HG02623 (cell line): ENCODE measurements at regions not wholly inside any gene's neighbourhood (a gene's known extent, or its start where the extent isn't known, plus 50 kb on each side); places are given as distances from the start of the nearest gene placed in this dataset.
"Not testable (repeated sequence)": the region's sequence is repeated elsewhere in the genome, so short reads cannot be mapped to it uniquely, and the experiment has no call there.

Experiments used
- ATAC-seq: cut with Tn5 transposase; IDR thresholded peaks from one replicate; pipeline ENCODE4 v1.9.1; 2021; ENCODE audit warnings: moderate library complexity; ENCODE audit not compliant: unreplicated experiment

GRCh38 chrX:55813150-55813549, 95.6 kb downstream of the RRAGB start:
- no peak for ATAC-seq

GRCh38 chrX:55815546-55815945, 98.0 kb downstream of the RRAGB start:
- ATAC-seq: no peak

- no peak for ATAC-seq
Measured at GRCh38 chrX:55816023-55816422, 98.5 kb downstream of the RRAGB start.

GRCh38 chrX:55818673-55819375, 101.3 kb downstream of the RRAGB start:
- no peak for ATAC-seq

GRCh38 chrX:55839485-55839884, 121.9 kb downstream of the RRAGB start:
- ATAC-seq: no peak

GRCh38 chrX:55841962-55842752, 124.6 kb downstream of the RRAGB start:
- ATAC-seq: no peak

GRCh38 chrX:55866779-55867178, 149.2 kb downstream of the RRAGB start:
- ATAC-seq: not testable (repeated sequence)

GRCh38 chrX:55867181-55867651, 149.7 kb downstream of the RRAGB start:
- ATAC-seq: peak; percentile 72

- peak; percentile 56 for ATAC-seq
Measured at GRCh38 chrX:55867708-55868107, 150.2 kb downstream of the RRAGB start.

GRCh38 chrX:55874807-55875206, 157.3 kb downstream of the RRAGB start:
- no peak for ATAC-seq

- not testable (repeated sequence) for ATAC-seq
Measured at GRCh38 chrX:55883541-55883940, 166.0 kb downstream of the RRAGB start.

- ATAC-seq: peak; percentile 81
Measured at GRCh38 chrX:55907968-55908607, 190.5 kb downstream of the RRAGB start.

- ATAC-seq: peak; percentile 45
Measured at GRCh38 chrX:55908661-55909212, 191.2 kb downstream of the RRAGB start.

GRCh38 chrX:55919367-55920221, 202.0 kb downstream of the RRAGB start:
- peak; percentile 90 for ATAC-seq

- ATAC-seq: no peak
Measured at GRCh38 chrX:55924574-55924973, 207.0 kb downstream of the RRAGB start.

- ATAC-seq: not testable (repeated sequence)
Measured at GRCh38 chrX:55928529-55928928, 211.0 kb downstream of the RRAGB start.
